WTC11 (cell line): ENCODE measurements at regions not wholly inside any gene's neighbourhood (a gene's known extent, or its start where the extent isn't known, plus 50 kb on each side); places are given as distances from the start of the nearest gene placed in this dataset.

ENCODE experiments used
- ATAC-seq: fragments of 200-7000 bp; cut with Tn5 transposase; 2 replicates; pipeline ENCODE4 v1.10.0; 2021; ENCODE audit warnings: mild to moderate bottlenecking, moderate library complexity
- CTCF ChIA-PET: fragments of 300-600 bp; sonication (Branson Sonifier 250); formaldehyde crosslinking; loops from one replicate; lab custom pipeline; 2021; ENCODE audit warnings: antibody characterized with exemption; lab: Charles Lee
- POLR2A ChIA-PET: fragments of 350-600 bp; sonication (Branson Sonifier 250); formaldehyde crosslinking; loops from one replicate; lab custom pipeline; 2021; ENCODE audit warnings: antibody characterized with exemption; lab: Charles Lee
- DNase-seq: peaks from one replicate; pipeline ENCODE4 v3.0.0; 2021; ENCODE audit warnings: low spot score
- H3K27ac Mint-ChIP-seq: 2 replicates; pipeline ENCODE4 v1.8.0; 2021; ENCODE audit warnings: mixed read lengths
- H3K27me3 Mint-ChIP-seq: 2 replicates; pipeline ENCODE4 v1.8.0; 2021; ENCODE audit warnings: low read depth, mild to moderate bottlenecking, moderate library complexity, mixed read lengths
- H3K36me3 Mint-ChIP-seq: 2 replicates; pipeline ENCODE4 v1.8.0; 2021; ENCODE audit warnings: mixed read lengths
- H3K4me1 Mint-ChIP-seq: 2 replicates; pipeline ENCODE4 v1.8.0; 2022; ENCODE audit warnings: mixed read lengths
- H3K4me3 Mint-ChIP-seq: 2 replicates; pipeline ENCODE4 v1.8.0; 2021; ENCODE audit warnings: mild to moderate bottlenecking, moderate library complexity, mixed read lengths
- H3K9me3 Mint-ChIP-seq: 2 replicates; pipeline ENCODE4 v1.8.0; 2021; ENCODE audit warnings: mixed read lengths
- CTCF ChIP-seq: fragments of 200-600 bp; IDR thresholded peaks from 2 replicates; pipeline ENCODE4 v1.8.0; 2022; ENCODE audit warnings: antibody characterized with exemption
- E2F1 ChIP-seq: sonication (generic); formaldehyde crosslinking; IDR thresholded peaks from 2 replicates; pipeline ENCODE4 v1.8.0; 2022; ENCODE audit warnings: mild to moderate bottlenecking, missing genetic modification reagents
- E2F5 ChIP-seq: sonication (generic); formaldehyde crosslinking; IDR thresholded peaks from 2 replicates; pipeline ENCODE4 v1.8.1; 2022; ENCODE audit warnings: mild to moderate bottlenecking, moderate library complexity, missing genetic modification reagents
- FOXP1 ChIP-seq: sonication (generic); formaldehyde crosslinking; IDR thresholded peaks from 2 replicates; pipeline ENCODE4 v1.8.0; 2022; ENCODE audit warnings: missing genetic modification reagents, mild to moderate bottlenecking, moderate library complexity, borderline replicate concordance
- JUN ChIP-seq: sonication (generic); formaldehyde crosslinking; IDR thresholded peaks from 2 replicates; pipeline ENCODE4 v1.8.0; 2023; ENCODE audit warnings: mild to moderate bottlenecking, missing genetic modification reagents
- NFYB ChIP-seq: sonication (generic); formaldehyde crosslinking; conservative IDR thresholded peaks from 2 replicates; pipeline ENCODE4 v1.8.0; 2022; ENCODE audit warnings: low read depth, missing genetic modification reagents
- NR2C2 ChIP-seq: sonication (generic); formaldehyde crosslinking; IDR thresholded peaks from 2 replicates; pipeline ENCODE4 v1.8.0; 2022; ENCODE audit warnings: mild to moderate bottlenecking, missing genetic modification reagents
- PREB ChIP-seq: sonication (generic); formaldehyde crosslinking; IDR thresholded peaks from 2 replicates; pipeline ENCODE4 v1.8.1; 2022; ENCODE audit warnings: mild to moderate bottlenecking, missing genetic modification reagents, moderate library complexity, borderline replicate concordance
- SOX15 ChIP-seq: fragments of 250-450 bp; sonication (Bioruptor Pico); IDR thresholded peaks from 2 replicates; pipeline ENCODE4 v1.9.0; 2021; ENCODE audit warnings: mild to moderate bottlenecking
- ZBTB21 ChIP-seq: sonication (generic); formaldehyde crosslinking; IDR thresholded peaks from 2 replicates; pipeline ENCODE4 v1.8.1; 2023; ENCODE audit warnings: mild to moderate bottlenecking, missing genetic modification reagents, borderline replicate concordance
- ZNF121 ChIP-seq: sonication (generic); formaldehyde crosslinking; IDR thresholded peaks from 2 replicates; pipeline ENCODE4 v1.8.0; 2023; ENCODE audit warnings: missing genetic modification reagents
- ZNF232 ChIP-seq: sonication (generic); formaldehyde crosslinking; IDR thresholded peaks from 2 replicates; pipeline ENCODE4 v1.8.0; 2022; ENCODE audit warnings: mild to moderate bottlenecking, missing genetic modification reagents
- TF ChIP-seq, protein P1 (sequence below): sonication (generic); formaldehyde crosslinking; IDR thresholded peaks from 2 replicates; pipeline ENCODE4 v1.8.1; 2023; ENCODE audit warnings: mild to moderate bottlenecking, missing genetic modification reagents, moderate library complexity
- TF ChIP-seq, protein P2 (sequence below): fragments of 250-450 bp; sonication (Bioruptor Pico); IDR thresholded peaks from 2 replicates; pipeline ENCODE4 v1.8.0; 2021; ENCODE audit warnings: mild to moderate bottlenecking
- TF ChIP-seq, protein P3 (sequence below): sonication (generic); formaldehyde crosslinking; IDR thresholded peaks from 2 replicates; pipeline ENCODE4 v1.8.1; 2023; ENCODE audit warnings: mild to moderate bottlenecking, missing genetic modification reagents, moderate library complexity
- TF ChIP-seq, protein P4 (sequence below): sonication (generic); formaldehyde crosslinking; IDR thresholded peaks from 2 replicates; pipeline ENCODE4 v1.8.1; 2023; ENCODE audit warnings: mild to moderate bottlenecking, missing genetic modification reagents
- TF ChIP-seq, protein P5 (sequence below): fragments of 250-450 bp; sonication (Bioruptor Pico); IDR thresholded peaks from 2 replicates; pipeline ENCODE4 v1.9.0; 2021; ENCODE audit warnings: mild to moderate bottlenecking

DNA sequence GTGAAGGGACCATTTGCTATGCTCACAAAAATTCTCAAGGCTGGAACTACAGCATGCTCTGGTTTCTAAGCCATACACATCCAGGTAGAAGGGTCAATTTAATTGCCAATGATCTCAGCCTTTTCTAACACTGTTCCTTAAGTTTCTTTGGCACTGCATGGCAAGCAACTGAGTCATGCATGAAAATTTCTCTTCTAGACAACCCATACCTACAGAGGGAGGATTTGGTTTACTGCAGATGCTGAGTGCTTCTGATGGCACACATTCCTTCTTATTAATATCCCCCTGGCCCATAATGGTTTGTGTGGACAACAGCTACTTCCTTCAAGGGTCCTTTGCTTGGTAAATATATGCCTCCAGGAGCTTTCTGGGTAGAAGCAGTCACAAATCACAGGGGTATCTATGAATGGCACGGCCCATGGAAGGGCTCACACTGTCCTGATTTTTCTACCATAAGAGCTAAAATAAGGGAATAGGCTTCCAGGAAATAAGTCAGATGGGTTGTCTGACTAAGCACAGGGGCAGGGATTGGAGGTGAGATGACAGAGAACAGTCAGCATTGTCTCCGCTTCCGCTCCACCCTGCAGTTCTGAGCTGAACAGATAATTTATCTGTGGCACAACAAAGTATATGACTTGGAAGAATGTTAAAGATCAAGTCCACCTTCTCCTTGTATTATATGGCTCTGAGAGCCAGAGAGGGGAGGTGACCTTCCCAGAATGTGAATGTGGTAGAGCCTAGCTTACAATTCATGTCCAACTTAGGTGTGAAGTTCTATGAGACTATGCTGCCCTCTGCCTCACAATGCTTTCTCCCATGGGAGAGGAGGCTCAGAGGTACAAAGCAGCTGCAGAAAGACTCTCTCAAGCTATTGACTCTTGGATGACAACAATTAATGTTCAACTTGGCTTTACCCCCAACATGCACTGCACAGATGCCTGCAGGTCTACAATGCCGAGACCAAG, 199.2 kb upstream of the TNP1 start:
- Mint-ChIP-seq H3K4me1 (peaks cover 14% of the 10 kb centered on the region), H3K9me3 (no peaks in the 10 kb centered on the region), H3K27me3 (no peaks in the 10 kb centered on the region), H3K4me3 (no peak overlapping the region), H3K36me3 (no peaks in the 10 kb centered on the region), H3K27ac (no peak overlapping the region)
- CTCF ChIA-PET, result interaction anchor here (0.6 to 1.1 kb wide), 2 partner anchors 364 to 457 kb away, joined by 3 to 4 read pairs; partner anchors contain the start of gene IGFBP5
- TF ChIP-seq NFYB (CRISPR knock-in tag), result no peak
- TF ChIP-seq ZBTB21 (CRISPR knock-in tag), result no peak
- TF ChIP-seq, protein P1, sequence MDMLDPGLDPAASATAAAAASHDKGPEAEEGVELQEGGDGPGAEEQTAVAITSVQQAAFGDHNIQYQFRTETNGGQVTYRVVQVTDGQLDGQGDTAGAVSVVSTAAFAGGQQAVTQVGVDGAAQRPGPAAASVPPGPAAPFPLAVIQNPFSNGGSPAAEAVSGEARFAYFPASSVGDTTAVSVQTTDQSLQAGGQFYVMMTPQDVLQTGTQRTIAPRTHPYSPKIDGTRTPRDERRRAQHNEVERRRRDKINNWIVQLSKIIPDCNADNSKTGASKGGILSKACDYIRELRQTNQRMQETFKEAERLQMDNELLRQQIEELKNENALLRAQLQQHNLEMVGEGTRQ (CRISPR knock-in tag), result no peak
- no peak for TF ChIP-seq FOXP1 (CRISPR knock-in tag)
- TF ChIP-seq SOX15 (CRISPR knock-in tag), result no peak
- no peak for TF ChIP-seq E2F1 (CRISPR knock-in tag)
- no peak for TF ChIP-seq JUN (CRISPR knock-in tag)
- TF ChIP-seq, protein P2, sequence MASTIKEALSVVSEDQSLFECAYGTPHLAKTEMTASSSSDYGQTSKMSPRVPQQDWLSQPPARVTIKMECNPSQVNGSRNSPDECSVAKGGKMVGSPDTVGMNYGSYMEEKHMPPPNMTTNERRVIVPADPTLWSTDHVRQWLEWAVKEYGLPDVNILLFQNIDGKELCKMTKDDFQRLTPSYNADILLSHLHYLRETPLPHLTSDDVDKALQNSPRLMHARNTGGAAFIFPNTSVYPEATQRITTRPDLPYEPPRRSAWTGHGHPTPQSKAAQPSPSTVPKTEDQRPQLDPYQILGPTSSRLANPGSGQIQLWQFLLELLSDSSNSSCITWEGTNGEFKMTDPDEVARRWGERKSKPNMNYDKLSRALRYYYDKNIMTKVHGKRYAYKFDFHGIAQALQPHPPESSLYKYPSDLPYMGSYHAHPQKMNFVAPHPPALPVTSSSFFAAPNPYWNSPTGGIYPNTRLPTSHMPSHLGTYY (CRISPR knock-in tag), result no peak
- TF ChIP-seq, protein P3, sequence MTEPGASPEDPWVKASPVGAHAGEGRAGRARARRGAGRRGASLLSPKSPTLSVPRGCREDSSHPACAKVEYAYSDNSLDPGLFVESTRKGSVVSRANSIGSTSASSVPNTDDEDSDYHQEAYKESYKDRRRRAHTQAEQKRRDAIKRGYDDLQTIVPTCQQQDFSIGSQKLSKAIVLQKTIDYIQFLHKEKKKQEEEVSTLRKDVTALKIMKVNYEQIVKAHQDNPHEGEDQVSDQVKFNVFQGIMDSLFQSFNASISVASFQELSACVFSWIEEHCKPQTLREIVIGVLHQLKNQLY (CRISPR knock-in tag), result no peak
- no peak for TF ChIP-seq ZNF121 (CRISPR knock-in tag)
- no peak for TF ChIP-seq NR2C2
- no peak for TF ChIP-seq PREB (CRISPR knock-in tag)
- no peak for TF ChIP-seq CTCF
- TF ChIP-seq ZNF232 (CRISPR knock-in tag), result no peak
- TF ChIP-seq, protein P4, sequence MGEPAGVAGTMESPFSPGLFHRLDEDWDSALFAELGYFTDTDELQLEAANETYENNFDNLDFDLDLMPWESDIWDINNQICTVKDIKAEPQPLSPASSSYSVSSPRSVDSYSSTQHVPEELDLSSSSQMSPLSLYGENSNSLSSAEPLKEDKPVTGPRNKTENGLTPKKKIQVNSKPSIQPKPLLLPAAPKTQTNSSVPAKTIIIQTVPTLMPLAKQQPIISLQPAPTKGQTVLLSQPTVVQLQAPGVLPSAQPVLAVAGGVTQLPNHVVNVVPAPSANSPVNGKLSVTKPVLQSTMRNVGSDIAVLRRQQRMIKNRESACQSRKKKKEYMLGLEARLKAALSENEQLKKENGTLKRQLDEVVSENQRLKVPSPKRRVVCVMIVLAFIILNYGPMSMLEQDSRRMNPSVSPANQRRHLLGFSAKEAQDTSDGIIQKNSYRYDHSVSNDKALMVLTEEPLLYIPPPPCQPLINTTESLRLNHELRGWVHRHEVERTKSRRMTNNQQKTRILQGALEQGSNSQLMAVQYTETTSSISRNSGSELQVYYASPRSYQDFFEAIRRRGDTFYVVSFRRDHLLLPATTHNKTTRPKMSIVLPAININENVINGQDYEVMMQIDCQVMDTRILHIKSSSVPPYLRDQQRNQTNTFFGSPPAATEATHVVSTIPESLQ, result no peak
- no peak for TF ChIP-seq E2F5 (CRISPR knock-in tag)
- TF ChIP-seq, protein P5, sequence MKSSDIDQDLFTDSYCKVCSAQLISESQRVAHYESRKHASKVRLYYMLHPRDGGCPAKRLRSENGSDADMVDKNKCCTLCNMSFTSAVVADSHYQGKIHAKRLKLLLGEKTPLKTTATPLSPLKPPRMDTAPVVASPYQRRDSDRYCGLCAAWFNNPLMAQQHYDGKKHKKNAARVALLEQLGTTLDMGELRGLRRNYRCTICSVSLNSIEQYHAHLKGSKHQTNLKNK (CRISPR knock-in tag), result no peak
- ATAC-seq (no peak), DNase-seq (no peak)
- POLR2A ChIA-PET, result interaction anchor here (0.9 kb wide), 1 partner anchor 45 kb away, joined by 3 read pairs; no protein-coding TSS in a partner anchor
